ENCODE measurements at regions not wholly inside any gene's neighbourhood (a gene's known extent, or its start where the extent isn't known, plus 50 kb on each side); places are given as distances from the start of the nearest gene placed in this dataset.

GRCh38 chr20:41996951-41997350, 378.8 kb upstream of the CHD6 start (continued):
- TF ChIP-seq, protein P1, sequence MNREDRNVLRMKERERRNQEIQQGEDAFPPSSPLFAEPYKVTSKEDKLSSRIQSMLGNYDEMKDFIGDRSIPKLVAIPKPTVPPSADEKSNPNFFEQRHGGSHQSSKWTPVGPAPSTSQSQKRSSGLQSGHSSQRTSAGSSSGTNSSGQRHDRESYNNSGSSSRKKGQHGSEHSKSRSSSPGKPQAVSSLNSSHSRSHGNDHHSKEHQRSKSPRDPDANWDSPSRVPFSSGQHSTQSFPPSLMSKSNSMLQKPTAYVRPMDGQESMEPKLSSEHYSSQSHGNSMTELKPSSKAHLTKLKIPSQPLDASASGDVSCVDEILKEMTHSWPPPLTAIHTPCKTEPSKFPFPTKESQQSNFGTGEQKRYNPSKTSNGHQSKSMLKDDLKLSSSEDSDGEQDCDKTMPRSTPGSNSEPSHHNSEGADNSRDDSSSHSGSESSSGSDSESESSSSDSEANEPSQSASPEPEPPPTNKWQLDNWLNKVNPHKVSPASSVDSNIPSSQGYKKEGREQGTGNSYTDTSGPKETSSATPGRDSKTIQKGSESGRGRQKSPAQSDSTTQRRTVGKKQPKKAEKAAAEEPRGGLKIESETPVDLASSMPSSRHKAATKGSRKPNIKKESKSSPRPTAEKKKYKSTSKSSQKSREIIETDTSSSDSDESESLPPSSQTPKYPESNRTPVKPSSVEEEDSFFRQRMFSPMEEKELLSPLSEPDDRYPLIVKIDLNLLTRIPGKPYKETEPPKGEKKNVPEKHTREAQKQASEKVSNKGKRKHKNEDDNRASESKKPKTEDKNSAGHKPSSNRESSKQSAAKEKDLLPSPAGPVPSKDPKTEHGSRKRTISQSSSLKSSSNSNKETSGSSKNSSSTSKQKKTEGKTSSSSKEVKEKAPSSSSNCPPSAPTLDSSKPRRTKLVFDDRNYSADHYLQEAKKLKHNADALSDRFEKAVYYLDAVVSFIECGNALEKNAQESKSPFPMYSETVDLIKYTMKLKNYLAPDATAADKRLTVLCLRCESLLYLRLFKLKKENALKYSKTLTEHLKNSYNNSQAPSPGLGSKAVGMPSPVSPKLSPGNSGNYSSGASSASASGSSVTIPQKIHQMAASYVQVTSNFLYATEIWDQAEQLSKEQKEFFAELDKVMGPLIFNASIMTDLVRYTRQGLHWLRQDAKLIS (CRISPR knock-in tag; IDR thresholded peaks at IDR 0.05) = no peak
- TF ChIP-seq CCDC6 (CRISPR knock-in tag; IDR thresholded peaks at IDR 0.05) (no peak), ZNF562 (CRISPR knock-in tag; IDR thresholded peaks at IDR 0.05; ENCODE audit: borderline replicate concordance) (no peak), ZNF350 (CRISPR knock-in tag; IDR thresholded peaks at IDR 0.05; ENCODE audit: borderline replicate concordance, low read depth) (no peak), HDAC6 (IDR thresholded peaks at IDR 0.05; ENCODE audit: low read depth, low read length) (no peak), ZNF44 (CRISPR knock-in tag; IDR thresholded peaks at IDR 0.05) (no peak)

DNA sequence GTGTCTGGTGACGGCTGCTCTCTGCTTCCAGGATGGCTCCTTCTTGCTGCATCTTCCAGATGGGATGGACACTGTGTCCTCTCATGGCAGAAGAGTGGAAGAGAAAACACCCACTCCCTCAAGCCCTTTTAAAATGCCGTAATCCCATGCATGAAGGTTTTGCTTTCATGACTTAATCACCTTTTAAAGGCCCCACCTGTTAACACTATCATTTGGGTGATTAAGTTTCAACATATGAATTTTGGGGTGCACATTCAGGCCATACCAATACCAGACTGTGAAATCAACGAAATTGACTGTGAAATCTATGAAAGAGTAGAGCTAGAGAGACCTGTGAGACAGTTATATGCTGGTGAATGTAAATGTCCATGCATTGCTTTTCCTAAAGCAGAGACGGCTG, 374.3 kb upstream of the CHD6 start:
- ATAC-seq (no peak), FAIRE-seq (no peak)
- 6% methylated on average over 4 of the region's 4 CpGs for WGBS (ENCODE audit: low lambda C conversion rate)
- TF ChIP-seq KLF13 (CRISPR knock-in tag; IDR thresholded peaks at IDR 0.05) (no peak), RFXANK (CRISPR knock-in tag; IDR thresholded peaks at IDR 0.05) (no peak), DNMT1 (CRISPR knock-in tag; IDR thresholded peaks at IDR 0.05) (no peak), HNRNPLL (IDR thresholded peaks at IDR 0.05; ENCODE audit: low read depth, low read length, poor library complexity, severe bottlenecking) (no peak), ZBTB20 (CRISPR knock-in tag; IDR thresholded peaks at IDR 0.05; ENCODE audit: borderline replicate concordance, low read depth) (no peak), ZNF263 (CRISPR knock-in tag; IDR thresholded peaks at IDR 0.05) (no peak), HNRNPUL1 (IDR thresholded peaks at IDR 0.05; ENCODE audit: low read depth, low read length) (no peak), ZNF264 (CRISPR knock-in tag; IDR thresholded peaks at IDR 0.05) (no peak), SCMH1 (CRISPR knock-in tag; IDR thresholded peaks at IDR 0.05; ENCODE audit: borderline replicate concordance) (no peak), ETV5 (CRISPR knock-in tag; IDR thresholded peaks at IDR 0.05; ENCODE audit: borderline replicate concordance) (no peak), ZNF772 (CRISPR knock-in tag; IDR thresholded peaks at IDR 0.05) (no peak), ZNF446 (CRISPR knock-in tag; IDR thresholded peaks at IDR 0.05) (no peak), FOXP1 (IDR thresholded peaks at IDR 0.05) (no peak), FOXP1 (CRISPR knock-in tag; IDR thresholded peaks at IDR 0.05) (no peak), ZSCAN30 (CRISPR knock-in tag; IDR thresholded peaks at IDR 0.05) (no peak)

More for the DNA sequence above, 374.3 kb upstream of the CHD6 start:
- no peak overlapping the region for H2AFZ ChIP-seq (ENCODE audit: low read length)
- BruUV-seq (replicated peaks) = no TSS peak
- no peak overlapping the region for H3K27ac ChIP-seq (ENCODE audit: extremely low read length, insufficient read depth, low read length)
- no peaks in the 10 kb centered on the region for H3K4me1 ChIP-seq (ENCODE audit: insufficient read depth, low read length)
- intact Hi-C loops (cut with micrococcal nuclease; ENCODE audit: unreplicated experiment) = no loop called here
- no peaks in the 10 kb centered on the region for H4K20me1 ChIP-seq (ENCODE audit: insufficient read depth, low read length)
- in situ Hi-C loops (cut with HindIII; ENCODE audit: extremely low pct_ligation_motif_present, low pct_unique_long_range_greater_than_20kb) = no loop called here
- H3K27me3 ChIP-seq (ENCODE audit: control insufficient read depth in 1 of 2, insufficient read depth in 2 of 2, low read length in 2 of 2) = no peaks in the 10 kb centered on the region; a peak in 1 of 5 replicates
- no peaks in the 10 kb centered on the region for H3K36me3 ChIP-seq (replicated peaks in 1 of 2; ENCODE audit: control insufficient read depth in 1 of 2, insufficient read depth in 2 of 2, low read length in 2 of 2)
- no peak for DNase-seq (ENCODE audit: low spot score)
- H3K4me3 ChIP-seq (replicated peaks in 1 of 3; ENCODE audit: insufficient read depth in 1 of 3, low read depth in 2 of 3, low read length in 3 of 3) = no peak overlapping the region
- H3K9ac ChIP-seq (ENCODE audit: insufficient read depth, low read depth, low read length) = no peak overlapping the region
- H3K9me3 ChIP-seq (ENCODE audit: low read length) = peaks cover 4% of the 10 kb centered on the region; the same call in 1 of the 2 replicates
- ChIA-PET CTCF (ENCODE audit: low intra/inter-chr PET ratio, low total read pairs) (no interaction called here), POLR2A (no interaction called here)
- H3K79me2 ChIP-seq (ENCODE audit: insufficient read depth, low read length) = no peaks in the 10 kb centered on the region
- H3K4me2 ChIP-seq (ENCODE audit: low read depth, low read length) = no peak overlapping the region
